Hematopoietic multipotent progenitor cell treated with erythropoietin and hydrocortisone succinate and interleukin-3 and kit ligand, for 15 days (in vitro differentiated cells): ENCODE measurements at regions not wholly inside any gene's neighbourhood (a gene's known extent, or its start where the extent isn't known, plus 50 kb on each side); places are given as distances from the start of the nearest gene placed in this dataset.

Source experiments
- DNase-seq: peaks from one replicate; pipeline ENCODE4 v3.0.0-alpha.2; 2015; ENCODE audit warnings: low spot score

GRCh38 chr12:4134448-4135263, 138.9 kb upstream of the CCND2 start:
- no peak for DNase-seq

GRCh38 chr12:4133636-4134447, 139.7 kb upstream of the CCND2 start:
- DNase-seq: no peak

GRCh38 chr12:4133029-4133428, 140.5 kb upstream of the CCND2 start:
- no peak for DNase-seq

GRCh38 chr12:4121506-4122020, 152.0 kb upstream of the CCND2 start:
- no peak for DNase-seq

- no peak for DNase-seq
Measured at GRCh38 chr12:4120316-4120917, 153.1 kb upstream of the CCND2 start.

GRCh38 chr12:4119157-4119761, 154.3 kb upstream of the CCND2 start:
- DNase-seq: no peak

- no peak for DNase-seq
Measured at GRCh38 chr12:4118601-4119156, 154.9 kb upstream of the CCND2 start.

GRCh38 chr12:4118017-4118510, 155.5 kb upstream of the CCND2 start:
- DNase-seq: no peak

- DNase-seq: no peak
Measured at GRCh38 chr12:4117386-4118016, 156.1 kb upstream of the CCND2 start.

GRCh38 chr12:4116251-4117111, 157.1 kb upstream of the CCND2 start:
- no peak for DNase-seq

- no peak for DNase-seq
Measured at GRCh38 chr12:4115570-4115969, 158.0 kb upstream of the CCND2 start.

- no peak for DNase-seq
Measured at GRCh38 chr12:4114986-4115385, 158.6 kb upstream of the CCND2 start.

- no peak for DNase-seq
Measured at GRCh38 chr12:4112734-4113325, 160.7 kb upstream of the CCND2 start.

- no peak for DNase-seq
Measured at GRCh38 chr12:4112290-4112689, 161.3 kb upstream of the CCND2 start.

- DNase-seq: no peak
Measured at GRCh38 chr12:4111010-4111409, 162.6 kb upstream of the CCND2 start.

GRCh38 chr12:4109826-4110225, 163.7 kb upstream of the CCND2 start:
- DNase-seq: no peak

- no peak for DNase-seq
Measured at GRCh38 chr12:4108803-4109345, 164.7 kb upstream of the CCND2 start.

- no peak for DNase-seq
Measured at GRCh38 chr12:4107911-4108697, 165.5 kb upstream of the CCND2 start.

- DNase-seq: peak; percentile 61
Measured at GRCh38 chr12:4107436-4107878, 166.1 kb upstream of the CCND2 start.
